ENCODE measurements at regions not wholly inside any gene's neighbourhood (a gene's known extent, or its start where the extent isn't known, plus 50 kb on each side); places are given as distances from the start of the nearest gene placed in this dataset.

- no peaks in the 10 kb centered on the region for H3K9me3 ChIP-seq (replicated peaks)
- H3K27ac ChIP-seq, result no peak overlapping the region
- no peaks in the 10 kb centered on the region for H3K36me3 ChIP-seq
- H3K4me3 ChIP-seq, result no peak overlapping the region
- no peak for DNase-seq (ENCODE audit: low read depth in 1 of 2, low spot score in 2 of 2)
- H3K27me3 ChIP-seq (replicated peaks), result no peaks in the 10 kb centered on the region
- H3K4me1 ChIP-seq (replicated peaks), result no peaks in the 10 kb centered on the region
Measured at GRCh38 chr18:37714691-37715090, 149.1 kb upstream of the CELF4 start.

DNA sequence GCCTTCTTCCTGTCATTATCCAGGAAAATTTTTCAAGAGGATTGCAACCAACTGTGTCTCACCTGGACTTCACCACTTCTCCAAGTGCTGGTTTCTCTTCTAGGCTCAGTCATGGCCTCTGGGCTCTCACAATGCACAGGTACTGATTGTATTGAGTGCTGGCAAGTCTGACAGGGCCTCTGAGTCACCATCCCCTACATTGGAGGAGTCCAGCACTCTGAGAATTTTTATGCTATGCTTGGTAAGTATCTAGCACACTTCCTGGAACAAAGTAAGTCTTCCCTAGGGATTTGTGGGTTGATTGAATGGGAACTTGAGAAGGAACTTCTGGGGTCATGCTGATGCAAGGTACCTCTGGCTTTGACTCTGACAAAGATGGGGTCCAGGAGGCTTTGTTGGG is 147.2 kb upstream of the CELF4 start:
- Histone ChIP-seq H3K4me1 (replicated peaks) (no peaks in the 10 kb centered on the region), H3K4me3 (no peak overlapping the region), H3K27me3 (replicated peaks) (no peaks in the 10 kb centered on the region), H3K27ac (no peak overlapping the region), H3K36me3 (no peaks in the 10 kb centered on the region), H3K9me3 (replicated peaks) (no peaks in the 10 kb centered on the region)
- DNase-seq (ENCODE audit: low read depth in 1 of 2, low spot score in 2 of 2), result no peak

- Histone ChIP-seq H3K36me3 (no peaks in the 10 kb centered on the region), H3K4me3 (no peak overlapping the region), H3K27me3 (replicated peaks) (no peaks in the 10 kb centered on the region), H3K9me3 (replicated peaks) (no peaks in the 10 kb centered on the region), H3K4me1 (replicated peaks) (no peaks in the 10 kb centered on the region), H3K27ac (no peak overlapping the region)
- no peak for DNase-seq (ENCODE audit: low read depth in 1 of 2, low spot score in 2 of 2)
Measured at GRCh38 chr18:37711766-37712505, 146.3 kb upstream of the CELF4 start.

DNA sequence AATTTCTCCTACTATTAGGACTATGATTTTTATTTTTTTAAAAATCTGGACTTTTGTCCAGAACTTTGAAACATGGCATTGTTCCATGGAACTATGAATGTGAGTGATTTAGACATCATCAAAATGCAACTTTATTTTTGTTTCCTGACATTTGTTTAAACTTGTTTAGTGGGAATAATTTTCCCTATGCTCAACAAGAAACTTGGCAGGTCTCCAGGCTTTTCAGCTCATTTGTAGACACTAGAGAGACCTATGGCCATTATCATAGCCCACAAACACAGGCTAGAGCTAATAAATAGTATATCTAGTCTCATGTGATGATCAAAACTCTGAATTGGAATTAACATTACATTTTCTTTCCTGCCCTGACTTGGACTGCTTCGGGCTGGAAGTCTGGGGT is 145.1 kb upstream of the CELF4 start:
- H3K9me3 ChIP-seq (replicated peaks), result no peaks in the 10 kb centered on the region
- H3K4me1 ChIP-seq (replicated peaks), result no peaks in the 10 kb centered on the region
- H3K27ac ChIP-seq, result no peak overlapping the region
- no peak for DNase-seq (ENCODE audit: low read depth in 1 of 2, low spot score in 2 of 2)
- H3K36me3 ChIP-seq, result no peaks in the 10 kb centered on the region
- no peaks in the 10 kb centered on the region for H3K27me3 ChIP-seq (replicated peaks)
- H3K4me3 ChIP-seq, result no peak overlapping the region

DNA sequence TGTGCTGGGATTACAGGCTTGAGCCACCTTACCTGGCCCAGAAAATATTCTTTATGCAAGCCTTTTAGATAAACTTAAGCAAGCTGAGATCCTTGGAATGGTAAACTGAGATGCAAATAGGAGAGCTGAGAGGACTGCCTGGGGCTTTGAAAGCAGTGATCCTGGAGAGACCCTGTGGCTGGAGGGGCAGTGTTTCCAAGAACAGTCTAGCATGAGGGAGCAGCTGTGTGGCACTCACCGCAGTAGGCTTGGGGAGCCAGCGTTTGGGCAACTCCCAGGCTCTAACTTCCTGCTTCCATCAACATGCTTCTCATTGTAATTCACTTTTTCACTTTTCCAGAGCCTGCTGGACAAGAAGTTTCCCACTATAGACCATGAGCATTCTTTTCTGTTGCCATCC is 144.1 kb upstream of the CELF4 start:
- Histone ChIP-seq H3K36me3 (no peaks in the 10 kb centered on the region), H3K4me1 (replicated peaks) (no peaks in the 10 kb centered on the region), H3K27me3 (replicated peaks) (no peaks in the 10 kb centered on the region), H3K27ac (no peak overlapping the region), H3K9me3 (replicated peaks) (no peaks in the 10 kb centered on the region), H3K4me3 (no peak overlapping the region)
- DNase-seq (ENCODE audit: low read depth in 1 of 2, low spot score in 2 of 2), result no peak

DNA sequence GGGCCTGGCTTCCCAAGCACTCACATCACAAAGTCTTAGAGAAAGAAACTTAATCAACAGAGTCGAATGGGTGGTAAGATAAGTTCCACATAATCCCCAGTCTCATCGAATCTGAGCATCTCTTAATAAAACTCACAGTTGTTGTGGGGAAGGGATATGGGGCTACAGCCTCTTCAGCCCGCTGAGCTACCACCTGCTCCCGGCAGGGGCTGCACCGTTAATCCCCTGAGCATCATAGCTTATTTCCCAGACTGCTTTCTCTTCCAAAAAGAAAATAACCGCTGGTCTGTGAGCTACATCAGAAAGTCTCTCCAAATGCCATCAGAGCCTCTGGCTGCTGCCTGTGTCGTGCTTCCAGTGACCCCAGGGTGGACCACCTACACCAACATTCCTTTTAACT is 139.4 kb upstream of the CELF4 start:
- no peaks in the 10 kb centered on the region for H3K4me1 ChIP-seq (replicated peaks)
- H3K27me3 ChIP-seq (replicated peaks), result no peaks in the 10 kb centered on the region
- H3K36me3 ChIP-seq, result no peaks in the 10 kb centered on the region
- no peak for DNase-seq (ENCODE audit: low read depth in 1 of 2, low spot score in 2 of 2)
- H3K9me3 ChIP-seq (replicated peaks), result no peaks in the 10 kb centered on the region
- no peak overlapping the region for H3K27ac ChIP-seq
- H3K4me3 ChIP-seq, result no peak overlapping the region

- Histone ChIP-seq H3K36me3 (no peaks in the 10 kb centered on the region), H3K9me3 (replicated peaks) (no peaks in the 10 kb centered on the region)
- no peak for DNase-seq (ENCODE audit: low read depth in 1 of 2, low spot score in 2 of 2)
Measured at GRCh38 chr18:37702841-37703240, 137.2 kb upstream of the CELF4 start.

GRCh38 chr18:37701967-37702366 is 136.4 kb upstream of the CELF4 start:
- no peak for DNase-seq (ENCODE audit: low read depth in 1 of 2, low spot score in 2 of 2)
- no peaks in the 10 kb centered on the region for H3K36me3 ChIP-seq
- no peak overlapping the region for H3K4me3 ChIP-seq
- no peaks in the 10 kb centered on the region for H3K9me3 ChIP-seq (replicated peaks)
- no peak overlapping the region for H3K27ac ChIP-seq
- H3K4me1 ChIP-seq (replicated peaks), result no peaks in the 10 kb centered on the region
- H3K27me3 ChIP-seq (replicated peaks), result no peaks in the 10 kb centered on the region

More at GRCh38 chr18:37702841-37703240, 137.2 kb upstream of the CELF4 start:
- H3K4me3 ChIP-seq, result no peak overlapping the region
- no peak overlapping the region for H3K27ac ChIP-seq
- no peaks in the 10 kb centered on the region for H3K27me3 ChIP-seq (replicated peaks)
- H3K4me1 ChIP-seq (replicated peaks), result no peaks in the 10 kb centered on the region

- no peak overlapping the region for H3K27ac ChIP-seq
- DNase-seq (ENCODE audit: low read depth in 1 of 2, low spot score in 2 of 2), result no peak
- H3K4me1 ChIP-seq (replicated peaks), result no peaks in the 10 kb centered on the region
- no peaks in the 10 kb centered on the region for H3K36me3 ChIP-seq
- H3K27me3 ChIP-seq (replicated peaks), result no peaks in the 10 kb centered on the region
- H3K4me3 ChIP-seq, result no peak overlapping the region
- H3K9me3 ChIP-seq (replicated peaks), result no peaks in the 10 kb centered on the region
Measured at GRCh38 chr18:37698508-37699040, 133.0 kb upstream of the CELF4 start.

DNA sequence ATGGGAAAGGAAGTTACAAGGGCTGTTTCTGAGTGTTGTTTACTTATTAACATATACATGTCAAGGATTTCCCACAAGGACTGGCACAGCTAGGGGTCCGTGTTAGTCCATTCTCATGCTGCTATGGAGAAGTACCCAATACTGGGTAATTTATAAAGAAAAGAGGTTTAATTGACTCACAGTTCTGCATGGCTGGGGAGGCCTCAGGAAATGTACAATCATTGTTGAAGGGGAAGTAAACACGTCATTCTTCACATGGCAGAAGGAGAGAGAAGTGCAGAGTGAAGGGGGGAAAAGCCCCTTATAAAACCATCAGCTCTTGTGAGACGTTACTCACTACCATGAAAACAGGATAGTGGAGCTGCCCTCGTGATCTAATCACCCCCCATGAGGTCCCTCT is 128.9 kb upstream of the CELF4 start:
- no peaks in the 10 kb centered on the region for H3K4me1 ChIP-seq (replicated peaks)

GRCh38 chr18:37691162-37691561 is 125.6 kb upstream of the CELF4 start:
- Histone ChIP-seq H3K36me3 (no peaks in the 10 kb centered on the region), H3K9me3 (replicated peaks) (no peaks in the 10 kb centered on the region), H3K27ac (no peak overlapping the region), H3K27me3 (replicated peaks) (no peaks in the 10 kb centered on the region), H3K4me3 (no peak overlapping the region), H3K4me1 (replicated peaks) (no peaks in the 10 kb centered on the region)
- DNase-seq (ENCODE audit: low read depth in 1 of 2, low spot score in 2 of 2), result no peak

More for the DNA sequence above, 128.9 kb upstream of the CELF4 start:
- Histone ChIP-seq H3K4me3 (no peak overlapping the region), H3K27ac (no peak overlapping the region), H3K27me3 (replicated peaks) (no peaks in the 10 kb centered on the region), H3K9me3 (replicated peaks) (no peaks in the 10 kb centered on the region), H3K36me3 (no peaks in the 10 kb centered on the region)
- no peak for DNase-seq (ENCODE audit: low read depth in 1 of 2, low spot score in 2 of 2)

- no peak overlapping the region for H3K27ac ChIP-seq
- H3K27me3 ChIP-seq (replicated peaks), result no peaks in the 10 kb centered on the region
- H3K4me1 ChIP-seq (replicated peaks), result no peaks in the 10 kb centered on the region
- no peaks in the 10 kb centered on the region for H3K36me3 ChIP-seq
- no peak overlapping the region for H3K4me3 ChIP-seq
- no peaks in the 10 kb centered on the region for H3K9me3 ChIP-seq (replicated peaks)
- no peak for DNase-seq (ENCODE audit: low read depth in 1 of 2, low spot score in 2 of 2)
Measured at GRCh38 chr18:37689841-37690240, 124.2 kb upstream of the CELF4 start.

- no peak overlapping the region for H3K4me3 ChIP-seq
- 0 out of 2 replicates have a peak, but pooled peaks cover 2% of the 10 kb centered on the region for H3K9me3 ChIP-seq (replicated peaks)
- H3K27ac ChIP-seq, result no peak overlapping the region
- no peak for DNase-seq (ENCODE audit: low read depth in 1 of 2, low spot score in 2 of 2)
- H3K27me3 ChIP-seq (replicated peaks), result no peaks in the 10 kb centered on the region
- no peaks in the 10 kb centered on the region for H3K36me3 ChIP-seq
- no peaks in the 10 kb centered on the region for H3K4me1 ChIP-seq (replicated peaks)
Measured at GRCh38 chr18:37684590-37684989, 119.0 kb upstream of the CELF4 start.

DNA sequence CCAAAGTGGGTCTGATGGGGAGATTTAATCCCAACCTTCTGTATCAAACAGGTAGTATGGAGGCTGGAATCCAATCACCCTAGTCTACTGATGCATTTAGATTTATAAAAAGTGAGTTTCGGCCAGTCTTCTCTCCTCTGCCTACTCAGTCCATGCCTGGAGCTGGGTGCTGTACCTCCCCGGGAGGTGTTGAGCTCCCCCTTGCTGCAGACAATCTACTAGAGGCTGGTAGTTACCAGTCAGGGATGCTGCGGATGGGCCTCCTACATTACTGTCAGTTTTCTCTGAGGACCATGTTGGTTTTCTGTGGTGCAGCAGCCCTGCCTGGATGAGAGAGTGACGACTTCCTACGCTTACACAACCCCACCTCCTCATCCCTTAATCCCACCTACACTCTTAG is 118.6 kb upstream of the CELF4 start:
- 0 out of 2 replicates have a peak, but pooled peaks cover 2% of the 10 kb centered on the region for H3K9me3 ChIP-seq (replicated peaks)
- DNase-seq (ENCODE audit: low read depth in 1 of 2, low spot score in 2 of 2), result no peak
- H3K27ac ChIP-seq, result no peak overlapping the region
- no peaks in the 10 kb centered on the region for H3K36me3 ChIP-seq
- H3K27me3 ChIP-seq (replicated peaks), result no peaks in the 10 kb centered on the region
- H3K4me3 ChIP-seq, result no peak overlapping the region
- H3K4me1 ChIP-seq (replicated peaks), result no peaks in the 10 kb centered on the region

DNA sequence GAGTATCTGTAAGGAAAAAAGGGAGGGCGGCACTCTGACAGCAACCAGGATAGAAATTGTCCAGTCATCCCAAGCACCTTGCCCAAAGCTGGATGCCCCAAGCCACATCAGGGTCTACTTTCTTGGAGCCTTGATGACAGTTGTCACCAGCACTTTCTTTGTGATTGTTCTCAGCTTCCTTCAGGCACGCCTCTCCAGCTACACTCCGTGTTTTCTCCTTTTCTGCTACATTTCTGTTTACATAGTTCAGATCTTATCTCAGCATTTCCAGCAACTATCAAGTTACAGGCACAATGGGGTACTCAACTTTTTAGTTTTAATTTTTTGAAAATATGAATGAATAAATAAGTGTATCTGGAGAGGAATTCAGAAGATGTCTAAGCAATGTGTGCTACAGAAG is 115.3 kb upstream of the CELF4 start:
- DNase-seq (ENCODE audit: low read depth in 1 of 2, low spot score in 2 of 2), result no peak
- Histone ChIP-seq H3K4me1 (replicated peaks) (no peaks in the 10 kb centered on the region), H3K36me3 (no peaks in the 10 kb centered on the region), H3K4me3 (no peak overlapping the region), H3K27me3 (replicated peaks) (no peaks in the 10 kb centered on the region), H3K9me3 (replicated peaks) (peaks cover 2% of the 10 kb centered on the region; the same call in 1 of the 2 replicates), H3K27ac (no peak overlapping the region)
